Mucosa of descending colon (tissue), 3 donors: ENCODE measurements at regions not wholly inside any gene's neighbourhood (a gene's known extent, or its start where the extent isn't known, plus 50 kb on each side); places are given as distances from the start of the nearest gene placed in this dataset.
"Not testable (repeated sequence)": the region's sequence is repeated elsewhere in the genome, so short reads cannot be mapped to it uniquely, and the experiment has no call there.

Experiments
- ATAC-seq: fragments of 200-7000 bp; cut with Tn5 transposase; one replicate; pipeline ENCODE4 v1.9.1; 2020; ENCODE audit warnings: mild to moderate bottlenecking, moderate library complexity
- DNase-seq, 3 donors: peaks; one replicate each; pipeline ENCODE4 v3.0.0-alpha.2; 2020
- H3K36me3 ChIP-seq: fragments of 200-600 bp; one replicate; pipeline ENCODE4 v1.8.0; 2021; ENCODE audit warnings: low read depth, mild to moderate bottlenecking
- H3K4me1 ChIP-seq: fragments of 200-600 bp; one replicate; pipeline ENCODE4 v1.8.0; 2021; ENCODE audit warnings: low read depth, mild to moderate bottlenecking
- H3K4me3 ChIP-seq: fragments of 200-600 bp; one replicate; pipeline ENCODE4 v1.8.0; 2021; ENCODE audit warnings: mild to moderate bottlenecking
- H3K9me3 ChIP-seq: fragments of 200-600 bp; one replicate; pipeline ENCODE4 v1.8.0; 2021; ENCODE audit warnings: mild to moderate bottlenecking
- CTCF ChIP-seq: fragments of 200-600 bp; IDR thresholded peaks from one replicate; pipeline ENCODE4 v1.8.0; 2022; ENCODE audit warnings: antibody characterized with exemption, mild to moderate bottlenecking
- intact Hi-C, 2 donors: fragments of 100-400 bp; cut with DNase I in 1 of 2; cut with micrococcal nuclease in 1 of 2; formaldehyde crosslinking; loops; one replicate each; pipeline versions ENCODE4 v1.11.0 to v1.11.1; 2022; cut with DNase I, micrococcal nuclease
- donor health status: DM: no; HTN: no; CAD: no; lungs with moderate emphysema.
- donor health status: DM: no; HTN: no; CAD: no.
- donor health status: DM: no; HTN: yes; CAD: no.

DNA sequence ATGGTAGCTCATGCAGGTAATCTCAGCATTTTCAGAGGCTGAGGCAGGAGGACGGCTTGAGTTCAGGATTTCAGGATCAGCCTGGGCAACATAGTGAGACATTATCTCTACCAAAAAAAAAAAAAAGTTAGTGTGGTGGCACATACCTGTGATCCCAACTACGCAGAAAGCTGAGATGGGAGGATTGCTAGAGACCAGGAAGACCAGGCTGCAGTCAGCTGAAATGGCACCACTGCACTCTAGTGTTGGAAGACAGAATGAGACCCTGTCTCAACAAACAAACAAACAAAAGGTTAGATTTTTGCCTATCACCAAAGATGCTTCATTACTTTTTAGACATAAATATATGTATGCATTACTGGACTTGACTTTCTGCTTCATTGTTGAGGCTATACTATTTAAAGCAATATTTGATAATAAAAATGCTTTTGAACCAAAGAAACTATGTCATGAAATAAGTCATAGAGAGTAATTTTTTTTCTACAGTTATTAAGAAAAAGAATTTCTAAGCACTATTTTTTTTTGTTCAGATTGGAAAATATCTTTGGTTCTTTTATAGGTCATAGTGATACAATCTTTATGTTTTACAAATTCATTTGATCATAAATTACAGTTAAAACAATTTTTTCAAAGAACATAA, 1180.1 kb upstream of the ATXN8OS start:
- H3K9me3 ChIP-seq, result no peaks in the 10 kb centered on the region
- H3K4me1 ChIP-seq, result no peaks in the 10 kb centered on the region
- no peak for ATAC-seq
- no peak overlapping the region for H3K4me3 ChIP-seq
- H3K36me3 ChIP-seq, result no peaks in the 10 kb centered on the region
- intact Hi-C loops, result no loop called here
- no peak for TF ChIP-seq CTCF
- DNase-seq, result peak in 1 of 3 donors; percentile 1

DNA sequence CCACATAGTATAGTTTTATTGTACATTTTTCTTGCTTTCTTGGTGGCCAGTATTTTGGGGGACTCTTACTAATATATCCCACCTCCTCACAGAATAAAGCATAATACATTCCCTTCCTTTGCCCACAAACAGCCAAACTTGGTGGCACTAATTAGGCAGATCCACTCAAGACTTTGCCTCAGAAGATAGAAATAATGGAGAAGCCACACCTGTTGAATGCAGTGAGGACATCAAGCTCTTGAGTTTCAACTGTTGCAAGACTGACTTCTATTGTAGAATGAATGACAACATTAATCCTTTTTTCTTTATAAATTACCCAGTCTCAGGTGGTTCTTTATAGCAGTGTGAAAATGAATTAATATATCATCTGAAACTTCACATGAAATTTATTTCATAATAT, 1183.6 kb upstream of the ATXN8OS start:
- DNase-seq, result no peak
- H3K9me3 ChIP-seq, result no peaks in the 10 kb centered on the region

DNA sequence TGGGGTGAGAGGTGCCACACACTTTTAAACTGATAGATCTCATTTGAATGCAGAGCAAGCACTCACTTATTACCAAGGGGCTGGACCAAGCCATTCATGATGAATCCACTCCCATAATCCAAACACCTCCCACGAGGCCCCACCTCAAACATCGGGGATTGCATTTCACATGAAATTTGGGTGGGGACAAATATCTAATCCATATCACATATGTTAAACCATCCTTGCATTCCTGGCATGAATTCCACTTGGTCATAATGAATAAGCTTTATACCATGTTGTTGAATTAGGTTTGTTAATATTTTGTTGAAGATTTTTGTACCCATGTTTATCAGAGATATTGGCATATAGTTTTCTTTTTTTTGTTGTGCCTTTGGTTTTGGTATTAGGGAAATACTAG, 1198.7 kb upstream of the ATXN8OS start:
- intact Hi-C loops, result no loop called here
- no peak for DNase-seq
- Histone ChIP-seq H3K9me3 (peaks cover 32% of the 10 kb centered on the region), H3K36me3 (no peaks in the 10 kb centered on the region), H3K4me1 (no peaks in the 10 kb centered on the region), H3K4me3 (no peak overlapping the region)
- TF ChIP-seq CTCF, result no peak
- no peak for ATAC-seq

More for the DNA sequence above, 1183.6 kb upstream of the ATXN8OS start:
- ATAC-seq, result no peak
- H3K4me1 ChIP-seq, result no peaks in the 10 kb centered on the region
- H3K4me3 ChIP-seq, result no peak overlapping the region
- no peak for TF ChIP-seq CTCF
- intact Hi-C loops, result no loop called here
- no peaks in the 10 kb centered on the region for H3K36me3 ChIP-seq

DNA sequence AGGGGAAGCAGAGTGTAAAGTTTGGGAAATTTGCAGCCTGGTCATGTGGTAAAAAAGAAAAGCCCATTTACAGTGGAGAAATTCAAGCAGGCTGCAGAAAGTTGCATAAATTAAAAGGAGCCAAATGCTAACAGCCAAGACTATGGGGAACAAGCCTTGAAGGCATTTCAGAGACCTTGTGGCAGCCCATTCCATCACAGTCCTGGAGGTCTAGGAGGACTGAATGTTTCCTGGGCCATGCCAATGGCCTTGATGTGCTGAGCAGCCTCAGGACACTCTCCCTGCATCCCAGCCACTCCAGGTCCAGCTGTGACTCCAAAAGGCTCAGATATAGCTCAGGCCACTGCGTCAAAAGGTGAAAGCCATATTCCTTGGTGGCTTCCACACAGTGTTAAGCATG, 1202.4 kb upstream of the ATXN8OS start:
- TF ChIP-seq CTCF, result no peak
- intact Hi-C loops, result no loop called here
- Histone ChIP-seq H3K4me1 (no peaks in the 10 kb centered on the region), H3K36me3 (no peaks in the 10 kb centered on the region), H3K4me3 (no peak overlapping the region), H3K9me3 (peaks cover 25% of the 10 kb centered on the region)
- ATAC-seq (no peak), DNase-seq (no peak)

- H3K9me3 ChIP-seq, result peaks cover 4% of the 10 kb centered on the region
- no peak overlapping the region for H3K4me3 ChIP-seq
- DNase-seq, result no peak
- no peak for ATAC-seq
- intact Hi-C loops, result no loop called here
- no peaks in the 10 kb centered on the region for H3K36me3 ChIP-seq
- no peak for TF ChIP-seq CTCF
- H3K4me1 ChIP-seq, result no peaks in the 10 kb centered on the region
These were observed 1210.2 kb upstream of the ATXN8OS start for GRCh38 chr13:68897331-68897928.

DNA sequence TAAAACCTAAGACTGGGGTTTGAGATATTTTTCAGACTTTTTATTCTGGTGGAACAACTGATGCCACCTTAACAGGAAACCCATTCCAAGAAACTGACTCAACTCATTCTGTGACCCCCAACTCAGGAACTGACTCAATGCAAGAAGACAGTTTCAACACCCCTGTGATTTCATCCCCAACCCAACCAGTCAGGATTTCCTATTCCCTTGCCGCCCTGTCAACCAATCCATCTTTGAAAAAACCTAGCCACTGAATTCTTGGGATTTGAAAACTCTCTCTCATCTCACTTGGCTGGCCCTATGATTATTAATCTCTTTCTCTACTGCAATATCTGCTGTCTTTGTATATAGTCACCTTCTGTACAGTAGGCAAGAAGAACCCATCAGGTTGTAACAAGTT, 1211.9 kb upstream of the ATXN8OS start:
- Histone ChIP-seq H3K4me3 (no peak overlapping the region), H3K9me3 (peaks cover 4% of the 10 kb centered on the region), H3K36me3 (no peaks in the 10 kb centered on the region), H3K4me1 (no peaks in the 10 kb centered on the region)
- intact Hi-C loops, result no loop called here
- no peak for TF ChIP-seq CTCF
- no peak for ATAC-seq
- DNase-seq, result no peak

GRCh38 chr13:68893721-68894120, 1213.9 kb upstream of the ATXN8OS start:
- intact Hi-C loops, DNase-seq, H3K36me3 ChIP-seq, H3K4me1 ChIP-seq, ATAC-seq, H3K9me3 ChIP-seq, H3K4me3 ChIP-seq: not testable (repeated sequence)

GRCh38 chr13:68892596-68892995, 1215.0 kb upstream of the ATXN8OS start:
- DNase-seq, H3K4me3 ChIP-seq, ATAC-seq, H3K9me3 ChIP-seq, H3K36me3 ChIP-seq, H3K4me1 ChIP-seq, intact Hi-C loops: not testable (repeated sequence)
